H1 (cell line): ENCODE measurements at regions not wholly inside any gene's neighbourhood (a gene's known extent, or its start where the extent isn't known, plus 50 kb on each side); places are given as distances from the start of the nearest gene placed in this dataset.
A peak's percentile ranks its signal among the peaks of the same experiment; 100 is the strongest.

ENCODE experiments used
- CTCF ChIA-PET: fragments of 300-600 bp; sonication (Branson Sonifier 250); formaldehyde crosslinking; loops from one replicate; lab custom pipeline; 2021; ENCODE audit not compliant: partially characterized antibody; lab: Charles Lee
- POLR2A ChIA-PET: fragments of 300-600 bp; sonication (Branson Sonifier 250); formaldehyde crosslinking; loops from one replicate; lab custom pipeline; 2021; ENCODE audit warnings: inconsistent platforms; ENCODE audit not compliant: partially characterized antibody; lab: Charles Lee
- DNase-seq, 2 experiments: peaks; one replicate each; pipeline versions ENCODE4 v3.0.0 to v3.0.0-alpha.2; 2010 to 2022; ENCODE audit warnings: low spot score in 2 of 2, low read depth in 1 of 2, mixed read lengths in 1 of 2
- FAIRE-seq: peaks from 2 replicates; lab custom pipeline; 2011; peaks lifted over from hg19 to GRCh38; lab: Jason Lieb, UNC
- H2AFZ ChIP-seq: 2 replicates; pipeline ENCODE4 v1.8.1; 2012; ENCODE audit warnings: low read length, inconsistent platforms
- H2AK5ac ChIP-seq: 2 replicates; pipeline ENCODE4 v1.6.1; 2013; ENCODE audit warnings: low read depth, low read length
- H2BK120ac ChIP-seq: replicated peaks from 2 replicates; pipeline ENCODE3; 2013; ENCODE audit warnings: low read depth, low read length, inconsistent platforms
- H2BK12ac ChIP-seq: 2 replicates; pipeline ENCODE4 v1.6.1; 2013; ENCODE audit warnings: low read depth, low read length
- H2BK15ac ChIP-seq: 2 replicates; pipeline ENCODE4 v1.6.1; 2013; ENCODE audit warnings: low read length
- H2BK20ac ChIP-seq: 2 replicates; pipeline ENCODE4 v1.6.1; 2013; ENCODE audit warnings: low read length
- H2BK5ac ChIP-seq: 2 replicates; pipeline ENCODE4 v1.6.1; 2013; ENCODE audit warnings: low read depth, low read length
- H3K14ac ChIP-seq: 2 replicates; pipeline ENCODE4 v1.6.1; 2013; ENCODE audit warnings: inconsistent platforms; ENCODE audit not compliant: insufficient read length
- H3K18ac ChIP-seq: 2 replicates; pipeline ENCODE4 v1.6.1; 2013; ENCODE audit warnings: low read length; ENCODE audit errors: extremely low read depth
- H3K23ac ChIP-seq: 2 replicates; pipeline ENCODE4 v1.6.1; 2013; ENCODE audit warnings: inconsistent platforms; ENCODE audit not compliant: insufficient read length
- H3K23me2 ChIP-seq: 2 replicates; pipeline ENCODE4 v1.6.1; 2013; ENCODE audit warnings: low read depth, low read length
- H3K27ac ChIP-seq: 2 replicates; pipeline ENCODE4 v1.6.1; 2011; ENCODE audit warnings: low read depth, low read length, inconsistent platforms
- H3K27me3 ChIP-seq, 4 experiments: replicated peaks in 1 of 4; 1 replicate in 1 of 4; 2 replicates in 3 of 4; pipeline versions ENCODE4 v1.6.1 to v1.8.1; 2011 to 2013; ENCODE audit warnings: low read length in 3 of 4, mild to moderate bottlenecking in 3 of 4, inconsistent platforms in 2 of 4, mixed read lengths in 2 of 4, moderate library complexity in 1 of 4; ENCODE audit not compliant: control insufficient read depth in 3 of 4, insufficient read depth in 3 of 4; ENCODE audit errors: extremely low read depth in 1 of 4
- H3K36me3 ChIP-seq, 4 experiments: 2 replicates each; pipeline versions ENCODE4 v1.6.1 to v1.8.1; 2011 to 2013; ENCODE audit warnings: mild to moderate bottlenecking in 4 of 4, low read length in 3 of 4, moderate library complexity in 2 of 4, control low read depth in 1 of 4, inconsistent platforms in 1 of 4; ENCODE audit not compliant: insufficient read depth in 4 of 4, control insufficient read depth in 2 of 4
- H3K4ac ChIP-seq: replicated peaks from 2 replicates; pipeline ENCODE3; 2013; ENCODE audit warnings: low read length, low read depth, mixed read lengths, inconsistent platforms; ENCODE audit not compliant: insufficient read length
- H3K4me1 ChIP-seq, 4 experiments: replicated peaks in 1 of 4; 1 replicate in 1 of 4; 2 replicates in 3 of 4; pipeline versions ENCODE4 v1.6.1 to v1.8.1; 2011 to 2013; ENCODE audit warnings: low read length in 3 of 4, inconsistent platforms in 2 of 4, mixed read lengths in 1 of 4; ENCODE audit not compliant: insufficient read depth in 4 of 4, control insufficient read depth in 3 of 4
- H3K4me2 ChIP-seq, 2 experiments: 2 replicates each; pipeline versions ENCODE4 v1.6.1 to v1.8.1; 2011 to 2013; ENCODE audit warnings: low read depth in 2 of 2, low read length in 2 of 2, control low read depth in 1 of 2, inconsistent platforms in 1 of 2, mild to moderate bottlenecking in 1 of 2; ENCODE audit not compliant: insufficient read depth in 1 of 2
- H3K4me3 ChIP-seq, 4 experiments: fragments of 200-600, 300-600 bp in 1 of 4; sonication (generic), shearing (Covaris generic), sonication (Bioruptor Twin) in 1 of 4; 2 replicates each; pipeline versions ENCODE4 v1.5.1 to v1.8.1; 2011 to 2016; ENCODE audit warnings: low read length in 4 of 4, low read depth in 3 of 4, control low read depth in 2 of 4, inconsistent platforms in 2 of 4, mild to moderate bottlenecking in 2 of 4, mixed read lengths in 1 of 4, moderate library complexity in 1 of 4; ENCODE audit not compliant: insufficient read depth in 2 of 4; ENCODE audit errors: extremely low read depth in 1 of 4
- H3K56ac ChIP-seq: replicated peaks from 2 replicates; pipeline ENCODE3; 2013; ENCODE audit warnings: low read depth, mild to moderate bottlenecking, mixed read lengths, low read length, inconsistent platforms; ENCODE audit not compliant: insufficient read length
- H3K79me1 ChIP-seq: 2 replicates; pipeline ENCODE4 v1.6.1; 2013; ENCODE audit warnings: low read depth, low read length, control low read depth
- H3K79me2 ChIP-seq, 2 experiments: 2 replicates each; pipeline versions ENCODE4 v1.6.1 to v1.8.1; 2012 to 2013; ENCODE audit warnings: low read length in 2 of 2, mild to moderate bottlenecking in 2 of 2, inconsistent platforms in 1 of 2; ENCODE audit not compliant: insufficient read depth in 2 of 2, control insufficient read depth in 1 of 2
- H3K9ac ChIP-seq, 4 experiments: replicated peaks in 1 of 4; 1 replicate in 1 of 4; 2 replicates in 3 of 4; pipeline versions ENCODE4 v1.6.1 to v1.8.1; 2011 to 2013; ENCODE audit warnings: low read depth in 3 of 4, low read length in 3 of 4, control low read depth in 2 of 4, mild to moderate bottlenecking in 2 of 4, moderate library complexity in 2 of 4, inconsistent platforms in 1 of 4; ENCODE audit errors: extremely low read depth in 1 of 4
- H3K9me3 ChIP-seq, 2 experiments: 2 replicates each; pipeline versions ENCODE4 v1.6.1 to v1.8.1; 2012 to 2013; ENCODE audit warnings: mild to moderate bottlenecking in 2 of 2, moderate library complexity in 2 of 2, control low read depth in 1 of 2, inconsistent platforms in 1 of 2, low read depth in 1 of 2, low read length in 1 of 2, mixed read lengths in 1 of 2; ENCODE audit not compliant: insufficient read depth in 2 of 2
- H4K20me1 ChIP-seq, 2 experiments: replicated peaks in 1 of 2; 2 replicates each; pipeline versions ENCODE3 to v1.8.1; 2011 to 2013; ENCODE audit warnings: inconsistent platforms in 2 of 2, low read length in 2 of 2, mild to moderate bottlenecking in 1 of 2; ENCODE audit not compliant: insufficient read depth in 2 of 2, control insufficient read depth in 1 of 2
- H4K5ac ChIP-seq: 2 replicates; pipeline ENCODE4 v1.6.1; 2013; ENCODE audit warnings: low read length, low read depth, mixed read lengths, inconsistent platforms; ENCODE audit not compliant: insufficient read length
- H4K8ac ChIP-seq: 2 replicates; pipeline ENCODE4 v1.8.0; 2013; ENCODE audit warnings: mild to moderate bottlenecking, moderate library complexity, low read length, inconsistent platforms; ENCODE audit not compliant: insufficient read depth; ENCODE audit errors: extremely low read depth
- H4K91ac ChIP-seq: replicated peaks from 2 replicates; pipeline ENCODE3; 2013; ENCODE audit warnings: low read length, mixed read lengths, inconsistent platforms; ENCODE audit not compliant: insufficient read length
- JUN ChIP-seq: IDR thresholded peaks from 2 replicates; pipeline ENCODE4 v1.6.1; 2011; ENCODE audit warnings: low read depth, mild to moderate bottlenecking, improper control_type of control experiment, low read length
- WGBS, 2 experiments: shearing (Covaris generic) in 1 of 2; methylation state at CpG; one replicate each; pipeline versions ENCODE4 v1.1.6 to v1.1.7; 2013 to 2015; ENCODE audit warnings: low lambda C conversion rate in 2 of 2, mixed read lengths in 2 of 2, inconsistent platforms in 1 of 2, low coverage in 1 of 2, missing lambda C conversion rate in 1 of 2; ENCODE audit not compliant: insufficient replicate concordance in 2 of 2, insufficient coverage in 1 of 2, insufficient read length in 1 of 2; ENCODE audit errors: extremely low coverage in 1 of 2, missing lambda C conversion rate in 1 of 2; 5-methylcytosine and 5-hydroxymethylcytosine counted together

DNA sequence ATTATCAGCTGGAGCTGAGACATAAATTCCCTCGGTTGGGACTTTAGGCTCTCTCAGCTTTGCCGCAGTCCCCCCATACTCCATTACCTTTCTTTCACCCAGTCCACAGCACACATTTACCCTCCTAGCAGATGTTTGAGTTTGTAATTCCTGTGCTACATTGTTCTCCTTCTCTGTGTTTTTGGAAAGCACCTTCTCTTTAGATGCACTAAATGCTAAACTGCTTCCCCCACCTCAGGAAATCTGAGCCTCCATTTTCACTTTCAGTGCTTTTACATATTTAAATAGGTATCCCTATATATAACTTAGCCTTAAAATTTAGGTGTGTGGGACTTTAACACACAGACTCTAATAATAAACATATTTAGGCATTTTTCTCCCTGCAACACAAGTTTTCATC, 356.9 kb downstream of the NFIB start:
- Histone ChIP-seq H3K18ac (no peak overlapping the region), H3K4me2 (no peak overlapping the region), H3K79me2 (no peaks in the 10 kb centered on the region), H3K9ac (no peak overlapping the region), H2BK5ac (no peak overlapping the region), H3K4me1 (peaks cover 0 to 12% (median under 1%) of the 10 kb centered on the region in 4 experiments; a peak in 6 of 7 replicates), H4K91ac (no peak overlapping the region), H2AK5ac (no peak overlapping the region), H3K23ac (no peak overlapping the region), H3K79me1 (no peaks in the 10 kb centered on the region), H3K56ac (no peak overlapping the region), H2BK12ac (no peak overlapping the region), H3K4ac (no peak overlapping the region), H2BK120ac (no peak overlapping the region), H4K20me1 (no peaks in the 10 kb centered on the region), H3K14ac (no peak overlapping the region), H3K27me3 (no peaks in the 10 kb centered on the region; a peak in 1 of 7 replicates), H3K4me3 (no peak overlapping the region), H4K8ac (no peak overlapping the region), H2AFZ (peak overlapping the region; percentile 80; the same call in 1 of the 2 replicates), H3K23me2 (no peaks in the 10 kb centered on the region), H2BK15ac (no peak overlapping the region), H2BK20ac (no peak overlapping the region), H3K27ac (no peak overlapping the region), H4K5ac (no peak overlapping the region), H3K36me3 (no peaks in the 10 kb centered on the region), H3K9me3 (no peaks in the 10 kb centered on the region)
- FAIRE-seq (no peak), DNase-seq (no peak)
- CTCF ChIA-PET, result interaction anchor here (0.6 to 0.7 kb wide), 3 partner anchors 44 to 779 kb away, joined by 3 read pairs; no protein-coding TSS in a partner anchor
- POLR2A ChIA-PET, result no interaction called here
- TF ChIP-seq JUN, result no peak
- 88% methylated on average over 2 of the region's 2 CpGs; no CpG with 5 or more reads in 1 of the 2 experiments for WGBS, 2 experiments
